ENCODE measurements at regions not wholly inside any gene's neighbourhood (a gene's known extent, or its start where the extent isn't known, plus 50 kb on each side); places are given as distances from the start of the nearest gene placed in this dataset.

GRCh38 chr12:23098517-23098916, 473.5 kb downstream of the ETNK1 start:
- TF ChIP-seq CTCF (IDR thresholded peaks at IDR 0.05; ENCODE audit: low read depth, low read length), result no peak
- DNase-seq (ENCODE audit: extremely low read depth, low read depth), result no peak

- no peak for DNase-seq (ENCODE audit: extremely low read depth, low read depth)
- TF ChIP-seq CTCF (IDR thresholded peaks at IDR 0.05; ENCODE audit: low read depth, low read length), result no peak
Measured at GRCh38 chr12:23099104-23099503, 474.1 kb downstream of the ETNK1 start.

- no peak for TF ChIP-seq CTCF (IDR thresholded peaks at IDR 0.05; ENCODE audit: low read depth, low read length)
- no peak for DNase-seq (ENCODE audit: extremely low read depth, low read depth)
Measured at GRCh38 chr12:23099604-23100003, 474.6 kb downstream of the ETNK1 start.

GRCh38 chr12:23108957-23109356, 484.0 kb downstream of the ETNK1 start:
- no peak for TF ChIP-seq CTCF (IDR thresholded peaks at IDR 0.05; ENCODE audit: low read depth, low read length)
- no peak for DNase-seq (ENCODE audit: extremely low read depth, low read depth)

GRCh38 chr12:23113781-23114180, 488.8 kb downstream of the ETNK1 start:
- no peak for TF ChIP-seq CTCF (IDR thresholded peaks at IDR 0.05; ENCODE audit: low read depth, low read length)
- no peak for DNase-seq (ENCODE audit: extremely low read depth, low read depth)

- no peak for TF ChIP-seq CTCF (IDR thresholded peaks at IDR 0.05; ENCODE audit: low read depth, low read length)
- no peak for DNase-seq (ENCODE audit: extremely low read depth, low read depth)
Measured at GRCh38 chr12:23115984-23116383, 491.0 kb downstream of the ETNK1 start.

GRCh38 chr12:23126794-23127193, 501.8 kb downstream of the ETNK1 start:
- no peak for DNase-seq (ENCODE audit: extremely low read depth, low read depth)

More at GRCh38 chr12:23126794-23127193, 501.8 kb downstream of the ETNK1 start:
- TF ChIP-seq CTCF (IDR thresholded peaks at IDR 0.05; ENCODE audit: low read depth, low read length), result no peak

All from AG09319 (cell line).